ENCODE measurements at regions not wholly inside any gene's neighbourhood (a gene's known extent, or its start where the extent isn't known, plus 50 kb on each side); places are given as distances from the start of the nearest gene placed in this dataset.

GRCh38 chr6:121697921-121698320 is 262.5 kb downstream of the GJA1 start:
- no peak for TF ChIP-seq CTCF (IDR thresholded peaks at IDR 0.05)
- no peak for TF ChIP-seq USF2 (IDR thresholded peaks at IDR 0.05)
- no peak for TF ChIP-seq RFX5 (IDR thresholded peaks at IDR 0.05)
- TF ChIP-seq SREBF2 (IDR thresholded peaks at IDR 0.05) = no peak

Measured in A549 (cell line).